GM19452 (cell line): ENCODE measurements at regions not wholly inside any gene's neighbourhood (a gene's known extent, or its start where the extent isn't known, plus 50 kb on each side); places are given as distances from the start of the nearest gene placed in this dataset.
"Not testable (repeated sequence)": the region's sequence is repeated elsewhere in the genome, so short reads cannot be mapped to it uniquely, and the experiment has no call there.

Source experiments
- ATAC-seq: cut with Tn5 transposase; IDR thresholded peaks from one replicate; pipeline ENCODE4 v1.9.1; 2021; ENCODE audit not compliant: unreplicated experiment

GRCh38 chr3:194056323-194056722 is 79.6 kb upstream of the HES1 start:
- not testable (repeated sequence) for ATAC-seq

DNA sequence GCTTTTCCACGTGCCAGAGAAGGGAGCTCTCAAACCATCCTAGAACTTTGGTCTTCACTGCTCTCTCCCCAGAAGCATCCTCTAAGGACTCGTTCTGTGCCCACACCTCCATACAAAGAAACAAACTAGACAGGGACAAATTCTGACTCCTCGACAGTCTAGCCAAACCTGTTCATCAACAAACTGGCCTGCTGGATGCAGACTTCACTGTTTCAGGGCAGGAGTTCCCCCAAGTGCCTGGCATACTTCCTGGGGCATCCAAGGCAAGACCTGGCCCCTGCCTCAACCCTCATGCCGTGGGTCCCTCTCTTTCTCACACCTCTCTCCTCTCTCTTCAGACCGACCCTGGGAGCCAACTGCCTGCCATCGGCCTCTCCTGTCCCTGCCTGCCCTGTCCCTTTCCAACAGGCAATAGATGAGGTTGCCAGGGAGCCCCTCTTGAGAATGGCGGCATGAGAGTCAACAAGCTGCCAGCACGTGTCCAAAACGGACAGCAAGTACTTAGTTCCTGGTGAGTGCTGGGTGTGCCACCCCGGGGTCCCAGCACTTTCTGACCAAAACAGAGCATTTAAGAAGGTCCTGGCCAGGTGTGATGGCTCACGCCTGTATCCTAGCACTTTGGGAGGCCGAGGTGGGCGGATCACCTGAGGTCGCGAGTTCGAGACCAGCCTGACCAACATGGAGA is 79.1 kb upstream of the HES1 start:
- no peak for ATAC-seq

DNA sequence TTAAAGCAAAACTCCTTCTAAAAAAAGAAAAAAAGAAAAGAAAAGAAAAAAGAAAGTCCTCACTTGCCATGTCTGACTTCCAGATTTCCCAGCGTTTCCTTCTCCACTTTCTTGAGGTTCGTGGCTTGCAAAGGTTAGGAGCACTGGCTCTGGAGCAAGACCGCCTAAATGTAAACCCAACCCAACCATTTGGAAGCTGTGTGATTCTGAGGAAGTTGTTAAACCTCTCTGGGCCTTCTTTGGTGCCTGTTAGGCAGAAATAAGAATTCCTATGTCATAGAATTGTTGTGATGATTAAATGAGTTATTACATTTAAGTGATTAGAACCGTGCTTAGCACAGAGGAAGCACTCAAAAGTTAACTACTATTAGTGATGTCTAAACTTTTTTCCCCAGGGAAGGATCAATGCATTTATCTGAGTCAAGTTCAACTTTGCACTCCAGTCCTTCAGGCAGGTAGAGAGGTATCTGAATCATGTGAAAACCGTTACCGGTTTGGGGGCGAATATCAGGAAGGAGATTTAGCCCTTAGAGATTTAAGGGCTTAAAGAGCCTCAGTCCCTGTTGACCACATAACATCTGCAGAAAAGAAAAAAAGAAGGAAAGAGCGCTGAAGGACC is 78.3 kb upstream of the HES1 start:
- ATAC-seq = no peak

GRCh38 chr3:194058189-194058571 is 77.8 kb upstream of the HES1 start:
- no peak for ATAC-seq

- no peak for ATAC-seq
These were observed 77.2 kb upstream of the HES1 start for GRCh38 chr3:194058753-194059152.

DNA sequence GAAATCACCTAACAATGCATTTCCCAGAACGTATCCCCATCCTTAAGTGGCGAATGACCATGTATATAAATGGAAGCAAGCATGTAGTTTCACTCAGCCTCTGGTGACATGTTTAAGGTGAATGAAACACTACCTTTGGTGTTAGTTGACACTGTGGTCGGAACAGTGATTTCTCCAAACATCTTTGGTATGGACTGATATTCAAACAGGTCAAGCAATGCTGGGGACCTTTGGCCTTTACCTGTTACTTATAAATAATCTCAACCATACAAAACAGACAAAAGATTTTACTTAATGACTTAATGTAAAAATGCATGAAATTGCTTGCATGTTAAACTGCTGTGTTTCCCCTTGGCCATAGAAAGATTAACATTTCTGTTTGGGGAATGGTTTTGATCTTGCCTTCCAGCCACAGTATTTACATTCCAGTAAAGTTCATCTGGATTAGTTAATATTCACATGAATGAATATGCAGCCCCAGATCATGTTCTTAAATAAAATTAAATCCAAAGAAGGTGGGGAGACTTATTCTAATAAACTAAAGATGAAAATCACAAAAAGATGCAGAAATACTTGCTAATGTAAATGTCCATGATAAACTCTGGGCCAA is 74.4 kb upstream of the HES1 start:
- no peak for ATAC-seq

- no peak for ATAC-seq
These were observed 73.1 kb upstream of the HES1 start for GRCh38 chr3:194062830-194063229.

DNA sequence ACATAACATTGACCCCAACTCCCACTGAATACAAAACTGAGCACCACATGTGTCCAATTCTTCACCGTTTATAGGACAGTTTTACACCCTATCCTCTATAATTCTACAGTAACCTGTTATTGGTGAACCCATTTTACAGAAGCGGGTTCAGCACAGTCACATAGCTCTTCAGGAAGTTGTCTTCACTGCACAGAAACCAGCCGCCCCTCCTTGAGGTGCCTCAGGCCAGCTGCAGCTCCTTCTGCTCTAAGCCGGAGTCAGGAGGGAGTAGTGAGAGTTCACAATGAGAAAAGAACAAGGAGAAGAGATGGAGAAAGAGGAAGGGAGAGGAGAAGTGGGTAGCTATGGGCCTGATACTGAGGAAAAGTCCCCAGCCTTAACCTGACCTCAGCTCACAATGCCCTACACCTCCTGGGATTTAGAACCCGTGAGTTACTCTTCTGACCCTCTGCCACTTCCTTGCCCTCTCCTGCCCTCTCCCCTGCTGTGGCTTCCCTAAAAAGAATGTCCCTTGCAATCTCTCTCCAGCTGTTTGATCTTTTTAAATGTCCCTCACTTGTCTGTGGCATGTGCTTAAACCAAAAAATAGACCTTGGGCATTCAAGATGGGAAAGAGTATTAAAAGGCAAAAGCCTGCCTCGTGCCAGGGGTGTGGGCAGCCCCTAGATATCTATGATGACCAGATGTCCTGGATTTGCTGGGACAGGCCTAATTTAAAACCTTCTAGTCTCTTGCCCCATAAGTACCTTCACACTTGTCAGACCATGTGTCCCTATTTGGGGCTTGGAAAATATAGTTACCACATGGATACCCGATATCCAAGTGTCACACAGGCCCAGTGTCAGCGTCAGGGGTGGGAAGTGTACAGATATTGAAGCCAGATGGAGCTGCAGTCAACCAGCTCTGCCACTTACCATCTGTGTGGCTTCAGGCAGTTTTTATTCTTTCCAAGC is 71.3 kb upstream of the HES1 start:
- ATAC-seq = no peak

DNA sequence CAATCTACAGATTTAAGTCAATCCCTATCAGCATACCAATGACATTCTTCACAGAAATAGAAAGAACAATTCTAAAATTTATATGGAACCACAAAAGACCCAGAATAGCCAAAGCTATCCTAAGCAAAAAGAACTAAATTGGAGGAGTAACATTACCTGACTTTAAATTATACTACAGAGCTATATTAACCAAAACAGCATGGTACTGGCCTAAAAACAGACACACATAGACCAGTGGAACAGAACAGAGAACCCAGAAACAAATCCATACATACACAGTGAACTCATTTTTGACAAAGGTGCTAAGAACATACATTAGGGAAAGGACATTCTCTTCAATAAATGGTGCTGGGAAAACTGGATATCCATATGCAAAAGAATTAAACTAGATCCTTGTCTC is 68.6 kb upstream of the HES1 start:
- ATAC-seq = not testable (repeated sequence)

DNA sequence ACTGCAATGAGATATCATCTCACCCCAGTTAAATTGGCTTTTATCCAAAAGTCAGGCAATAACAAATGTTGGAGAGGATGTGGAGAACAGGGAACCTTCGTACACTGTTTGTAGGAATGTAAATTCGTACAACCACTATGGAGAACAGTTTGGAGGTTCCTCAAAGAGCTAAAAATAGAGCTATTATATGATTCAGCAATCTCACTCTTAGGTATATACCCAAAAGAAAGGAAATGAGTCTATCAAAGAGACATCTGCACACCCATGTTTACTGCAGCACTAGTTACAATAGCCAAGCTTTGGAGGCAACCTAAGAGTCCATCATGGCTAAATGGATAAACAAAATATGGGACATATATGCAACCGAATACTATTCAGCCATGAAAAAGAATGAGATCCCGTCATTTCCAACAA is 68.0 kb upstream of the HES1 start:
- ATAC-seq = no peak

DNA sequence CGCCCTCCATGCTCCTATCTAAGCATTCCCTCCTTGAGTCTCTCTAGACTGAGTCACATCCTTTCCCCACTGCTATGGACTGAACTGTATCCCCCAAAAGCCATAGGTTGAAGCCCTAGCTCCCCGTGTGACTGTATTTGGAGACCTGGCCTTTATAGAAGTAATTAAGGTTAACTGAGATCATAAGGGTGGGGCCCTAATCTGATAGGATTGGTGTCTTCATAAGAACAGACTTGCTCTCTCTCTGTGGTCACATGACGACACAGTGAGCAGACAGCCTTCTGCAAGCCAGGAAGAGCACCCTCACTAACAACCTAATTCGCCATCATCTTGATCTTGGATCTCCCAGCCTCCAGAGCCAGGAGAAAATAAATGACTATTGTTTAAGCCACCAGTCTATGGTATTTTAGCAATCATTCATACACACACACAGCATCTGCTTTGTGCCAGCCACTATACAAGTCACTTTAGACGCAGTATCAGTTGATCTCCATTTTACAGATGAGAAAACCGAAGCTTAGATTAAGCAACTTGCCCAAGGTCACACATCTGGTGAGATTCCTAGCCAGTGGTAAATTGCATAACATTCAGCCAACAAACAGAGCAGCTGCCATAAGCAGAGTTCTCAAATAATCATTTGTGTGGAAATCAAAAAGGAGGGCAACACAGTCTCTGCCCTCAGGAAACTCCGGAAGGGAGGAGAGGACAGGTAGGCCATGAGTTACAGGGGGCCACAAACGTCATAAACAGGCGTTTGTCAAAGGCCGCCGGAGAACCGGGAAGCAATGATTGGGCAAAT is 66.3 kb upstream of the HES1 start:
- ATAC-seq = no peak

GRCh38 chr3:194070220-194070633 is 65.7 kb upstream of the HES1 start:
- peak; percentile 27 for ATAC-seq

DNA sequence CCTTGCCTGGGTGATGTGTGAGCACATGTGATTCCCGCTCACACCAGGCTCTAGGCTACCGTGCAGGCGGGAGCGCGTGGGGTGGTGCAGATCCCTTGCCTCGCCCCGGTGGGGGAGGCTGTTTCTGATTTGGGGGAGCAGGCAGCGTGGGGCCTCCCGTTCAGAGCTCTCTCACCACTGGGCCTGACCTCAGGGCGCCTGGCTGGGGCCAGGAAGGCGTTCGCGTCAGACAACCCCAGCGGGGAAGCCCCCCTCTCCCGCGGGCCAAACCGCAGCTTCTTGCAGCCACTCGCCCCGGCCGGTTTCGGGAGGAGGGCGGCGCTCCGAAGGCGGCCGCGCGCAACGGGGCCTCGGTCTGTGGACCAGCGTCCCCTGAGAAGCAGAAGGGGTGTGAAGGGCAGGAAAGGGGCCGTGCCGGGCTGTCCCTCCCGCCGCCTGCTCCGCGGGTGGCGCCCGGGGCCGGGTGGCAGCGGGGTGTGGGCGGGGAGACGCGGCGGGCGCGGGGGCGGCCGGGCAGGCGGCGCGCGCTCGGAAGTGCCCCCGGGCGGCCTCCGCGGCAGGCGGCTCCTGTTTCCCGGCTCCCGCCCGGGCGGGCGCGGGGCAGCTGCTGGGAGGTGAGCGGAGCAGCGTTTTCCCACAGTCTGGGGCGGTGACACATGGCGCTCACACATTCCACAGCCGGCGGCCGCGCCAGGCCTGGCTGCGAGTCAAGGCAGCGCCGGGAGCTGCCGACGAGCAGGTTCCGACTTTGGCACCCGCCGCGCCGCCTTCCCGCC is 65.1 kb upstream of the HES1 start:
- ATAC-seq = peak; percentile 92

DNA sequence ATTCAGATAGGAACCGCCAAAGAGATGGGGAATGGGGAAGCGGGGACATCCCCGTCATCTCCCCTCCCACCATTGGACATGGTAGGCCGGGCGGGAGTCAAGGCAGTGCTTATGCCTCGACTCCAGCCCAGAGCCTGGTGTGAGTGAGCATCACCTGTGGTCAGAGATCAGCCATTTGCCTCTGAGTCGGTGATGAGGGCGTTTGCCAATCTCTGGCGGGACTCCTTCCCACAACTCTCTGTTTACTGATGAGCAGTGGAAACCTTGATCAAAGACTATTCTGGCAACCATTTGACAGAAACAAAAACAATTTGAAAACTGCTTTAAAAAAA is 63.9 kb upstream of the HES1 start:
- ATAC-seq = no peak

DNA sequence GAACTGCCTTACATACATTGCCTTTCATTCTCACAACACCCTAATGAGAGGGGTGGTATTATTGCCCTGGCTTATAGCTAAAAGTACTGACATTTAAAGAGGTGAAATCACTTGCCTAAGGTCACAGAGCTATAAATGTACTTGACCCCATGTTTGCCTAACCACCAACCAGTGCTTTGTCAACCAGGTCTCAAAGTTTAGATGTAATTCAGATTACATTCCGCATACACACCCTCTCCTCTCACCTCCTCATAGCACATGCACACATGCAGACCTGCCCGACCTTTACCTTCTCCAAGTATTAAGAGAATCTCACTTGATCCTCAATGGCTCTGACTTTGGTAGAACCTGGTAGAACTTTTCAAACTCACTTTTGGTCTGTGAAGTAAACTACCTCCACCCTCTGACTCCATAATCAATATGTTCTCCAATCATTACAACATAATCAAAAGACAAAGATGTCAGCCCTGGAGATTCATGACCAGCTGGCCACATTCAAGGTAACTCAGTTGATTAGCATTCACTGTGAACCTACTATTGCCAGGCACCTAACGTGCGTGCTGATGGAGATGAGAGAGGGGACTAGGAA is 63.2 kb upstream of the HES1 start:
- no peak for ATAC-seq

GRCh38 chr3:194073926-194074325 is 62.0 kb upstream of the HES1 start:
- ATAC-seq = no peak

DNA sequence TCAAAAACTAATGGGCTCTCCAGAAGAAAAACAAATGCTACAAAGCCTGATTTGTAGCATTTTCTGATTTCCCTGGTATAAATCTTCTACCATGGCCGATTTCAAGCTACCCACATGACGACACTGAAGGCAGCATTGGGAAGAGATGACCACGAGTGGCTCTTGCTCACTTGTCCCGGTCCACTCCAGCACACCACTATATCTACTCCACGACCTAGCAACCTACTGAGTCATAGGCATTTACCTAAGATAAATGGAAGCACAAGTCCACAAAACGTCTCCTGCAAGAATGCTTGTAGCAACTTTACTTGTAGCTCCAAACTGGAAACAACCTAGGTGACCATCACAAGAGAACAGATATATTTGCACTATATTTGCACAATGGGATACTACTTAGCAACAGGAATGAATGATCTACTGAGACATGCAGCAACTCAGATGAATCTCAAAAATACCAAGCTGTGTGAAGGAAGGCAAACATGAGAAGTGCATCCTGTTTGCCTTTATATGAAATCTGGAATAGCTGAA is 60.8 kb upstream of the HES1 start:
- ATAC-seq = no peak

GRCh38 chr3:194075802-194076460 is 60.0 kb upstream of the HES1 start:
- ATAC-seq = no peak

DNA sequence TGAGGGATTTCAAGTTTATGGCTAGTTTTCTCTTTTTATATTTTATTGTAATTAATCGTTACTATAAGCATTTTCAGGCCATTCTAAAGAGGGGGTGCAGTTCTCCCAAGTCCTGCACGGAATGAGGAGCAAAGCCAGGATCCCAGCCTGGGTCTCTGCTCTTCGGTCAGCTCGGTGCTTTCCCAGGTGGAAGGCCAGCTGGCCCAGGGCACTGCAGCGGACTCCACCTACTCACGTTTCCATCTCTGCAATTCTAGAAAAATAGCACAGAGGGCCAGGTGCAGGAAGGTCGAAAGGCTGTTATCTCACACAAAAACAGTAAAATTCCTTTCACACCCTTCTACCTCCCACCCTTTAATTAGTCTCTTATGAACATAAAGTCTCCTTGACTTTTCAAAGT is 59.5 kb upstream of the HES1 start:
- ATAC-seq = no peak
